Keratinocyte (primary cell): ENCODE measurements at regions not wholly inside any gene's neighbourhood (a gene's known extent, or its start where the extent isn't known, plus 50 kb on each side); places are given as distances from the start of the nearest gene placed in this dataset.
A peak's percentile ranks its signal among the peaks of the same experiment; 100 is the strongest.

Experiments used
- DNase-seq: peaks from one replicate; pipeline ENCODE4 v3.0.0-alpha.2; 2011; ENCODE audit warnings: low read depth, missing footprints, low spot score
- FAIRE-seq: peaks from 2 replicates; lab custom pipeline; 2011; peaks lifted over from hg19 to GRCh38; lab: Jason Lieb, UNC
- H2AFZ ChIP-seq: 2 replicates; pipeline ENCODE4 v1.6.0; 2012; ENCODE audit warnings: low read length, control low read depth, inconsistent platforms; ENCODE audit not compliant: control insufficient read depth
- H3K27ac ChIP-seq: 2 replicates; pipeline ENCODE4 v1.5.1; 2011; ENCODE audit warnings: low read length; ENCODE audit not compliant: control insufficient read depth, insufficient read depth
- H3K27me3 ChIP-seq: 3 replicates; pipeline ENCODE4 v1.6.0; 2011; ENCODE audit warnings: low read length; ENCODE audit not compliant: control insufficient read depth, insufficient read depth; ENCODE audit errors: extremely low read depth
- H3K36me3 ChIP-seq, 2 experiments: 2 replicates in 1 of 2; 3 replicates in 1 of 2; pipeline ENCODE4 v1.5.1; 2011; ENCODE audit warnings: low read length in 2 of 2, mild to moderate bottlenecking in 1 of 2; ENCODE audit not compliant: control insufficient read depth in 2 of 2, insufficient read depth in 2 of 2; ENCODE audit errors: extremely low read depth in 1 of 2
- H3K4me1 ChIP-seq: 3 replicates; pipeline ENCODE4 v1.5.1; 2011; ENCODE audit warnings: low read length; ENCODE audit not compliant: control insufficient read depth, insufficient read depth; ENCODE audit errors: extremely low read depth
- H3K4me2 ChIP-seq: 3 replicates; pipeline ENCODE4 v1.6.0; 2011; ENCODE audit warnings: low read depth, low read length; ENCODE audit not compliant: control insufficient read depth, insufficient read depth; ENCODE audit errors: extremely low read depth
- H3K4me3 ChIP-seq, 3 experiments: fragments of 200-600 bp in 1 of 3; sonication (generic) in 1 of 3; 2 replicates in 2 of 3; 3 replicates in 1 of 3; pipeline ENCODE4 v1.5.1; 2011 to 2016; ENCODE audit warnings: low read length in 3 of 3, mild to moderate bottlenecking in 3 of 3, control low read depth in 2 of 3, inconsistent platforms in 1 of 3, low read depth in 1 of 3, mixed read lengths in 1 of 3, mixed run types in 1 of 3, moderate library complexity in 1 of 3; ENCODE audit not compliant: control insufficient read depth in 2 of 3, insufficient read depth in 2 of 3; ENCODE audit errors: extremely low read depth in 1 of 3
- H3K79me2 ChIP-seq: 2 replicates; pipeline ENCODE4 v1.6.0; 2012; ENCODE audit warnings: low read length; ENCODE audit not compliant: control insufficient read depth, insufficient read depth
- H3K9ac ChIP-seq: 3 replicates; pipeline ENCODE4 v1.6.0; 2011; ENCODE audit warnings: low read length; ENCODE audit not compliant: control insufficient read depth, insufficient read depth; ENCODE audit errors: extremely low read depth
- H3K9me1 ChIP-seq: 3 replicates; pipeline ENCODE4 v1.6.0; 2011; ENCODE audit warnings: low read length; ENCODE audit not compliant: control insufficient read depth, insufficient read depth; ENCODE audit errors: extremely low read depth
- H3K9me3 ChIP-seq: 2 replicates; pipeline ENCODE4 v1.5.1; 2012; ENCODE audit warnings: low read depth, low read length; ENCODE audit not compliant: control insufficient read depth
- H4K20me1 ChIP-seq: 3 replicates; pipeline ENCODE4 v1.6.0; 2011; ENCODE audit warnings: low read length; ENCODE audit not compliant: control insufficient read depth, insufficient read depth; ENCODE audit errors: extremely low read depth
- CTCF ChIP-seq, 3 experiments: IDR thresholded peaks in 1 of 3; conservative IDR thresholded peaks in 1 of 3; optimal IDR thresholded peaks in 1 of 3; 2 replicates in 2 of 3; 3 replicates in 1 of 3; pipeline versions ENCODE3 to v1.5.1; 2011; ENCODE audit warnings: low read length in 3 of 3, mild to moderate bottlenecking in 3 of 3, moderate library complexity in 2 of 3, control low read depth in 1 of 3, inconsistent platforms in 1 of 3; ENCODE audit not compliant: insufficient read depth in 2 of 3; ENCODE audit errors: extremely low read depth in 1 of 3
- EZH2 ChIP-seq: IDR thresholded peaks from one replicate; pipeline ENCODE4 v1.6.1; 2012; ENCODE audit warnings: inconsistent platforms, mild to moderate bottlenecking, low read length, moderate library complexity
- dilution Hi-C: fragments of 300-500 bp; cut with MboI; formaldehyde crosslinking; loops from one replicate; pipeline ENCODE4 v1.7.0; 2020; ENCODE audit warnings: low sequenced_read_pairs; ENCODE audit not compliant: extremely low pct_ligation_motif_present

GRCh38 chr6:106885679-106886078 lies 88.8 kb downstream of the CD24 start:
- no peak for FAIRE-seq
- no peak overlapping the region for H3K9ac ChIP-seq
- no peaks in the 10 kb centered on the region for H3K27me3 ChIP-seq
- H3K27ac ChIP-seq: peak overlapping the region; percentile 13
- H2AFZ ChIP-seq: peak overlapping the region; percentile 79
- no peaks in the 10 kb centered on the region for H3K79me2 ChIP-seq
- peak overlapping the region; percentile 57 for H3K4me2 ChIP-seq
- no peak overlapping the region for H3K4me3 ChIP-seq
- peaks cover 36% of the 10 kb centered on the region for H3K4me1 ChIP-seq
- no peak for TF ChIP-seq CTCF (optimal IDR thresholded peaks at IDR 0.05 in 1 of 3, IDR thresholded peaks at IDR 0.05 in 1 of 3, conservative IDR thresholded peaks at IDR 0.05 in 1 of 3; ENCODE audit: extremely low read depth in 1 of 3, insufficient read depth in 2 of 3, low read length in 3 of 3)
- TF ChIP-seq EZH2: no peak
- no peak for DNase-seq
- dilution Hi-C loops: no loop called here
- H3K9me1 ChIP-seq: no peaks in the 10 kb centered on the region
- H4K20me1 ChIP-seq: no peaks in the 10 kb centered on the region
- H3K9me3 ChIP-seq: no peaks in the 10 kb centered on the region
- no peaks in the 10 kb centered on the region for H3K36me3 ChIP-seq

- H3K79me2 ChIP-seq: no peaks in the 10 kb centered on the region
- no peak for TF ChIP-seq EZH2
- TF ChIP-seq CTCF (optimal IDR thresholded peaks at IDR 0.05 in 1 of 3, IDR thresholded peaks at IDR 0.05 in 1 of 3, conservative IDR thresholded peaks at IDR 0.05 in 1 of 3; ENCODE audit: extremely low read depth in 1 of 3, insufficient read depth in 2 of 3, low read length in 3 of 3): no peak
- H3K4me3 ChIP-seq: no peak overlapping the region
- peaks cover 36% of the 10 kb centered on the region for H3K4me1 ChIP-seq
- H3K27me3 ChIP-seq: no peaks in the 10 kb centered on the region
- DNase-seq: no peak
- no peaks in the 10 kb centered on the region for H3K9me3 ChIP-seq
- H3K9ac ChIP-seq: no peak overlapping the region
- no peaks in the 10 kb centered on the region for H3K36me3 ChIP-seq
- no peak overlapping the region for H3K4me2 ChIP-seq
- dilution Hi-C loops: no loop called here
- no peak overlapping the region for H2AFZ ChIP-seq
- no peak overlapping the region for H3K27ac ChIP-seq
- no peaks in the 10 kb centered on the region for H3K9me1 ChIP-seq
- no peaks in the 10 kb centered on the region for H4K20me1 ChIP-seq
- no peak for FAIRE-seq
These were observed 90.0 kb downstream of the CD24 start for GRCh38 chr6:106884576-106884975.
